Keratinocyte (primary cell): ENCODE measurements at regions not wholly inside any gene's neighbourhood (a gene's known extent, or its start where the extent isn't known, plus 50 kb on each side); places are given as distances from the start of the nearest gene placed in this dataset.

Experiments used
- DNase-seq: peaks from one replicate; pipeline ENCODE4 v3.0.0-alpha.2; 2011; ENCODE audit warnings: low read depth, missing footprints, low spot score
- FAIRE-seq: peaks from 2 replicates; lab custom pipeline; 2011; peaks lifted over from hg19 to GRCh38; lab: Jason Lieb, UNC
- H2AFZ ChIP-seq: 2 replicates; pipeline ENCODE4 v1.6.0; 2012; ENCODE audit warnings: low read length, control low read depth, inconsistent platforms; ENCODE audit not compliant: control insufficient read depth
- H3K27ac ChIP-seq: 2 replicates; pipeline ENCODE4 v1.5.1; 2011; ENCODE audit warnings: low read length; ENCODE audit not compliant: control insufficient read depth, insufficient read depth
- H3K27me3 ChIP-seq: 3 replicates; pipeline ENCODE4 v1.6.0; 2011; ENCODE audit warnings: low read length; ENCODE audit not compliant: control insufficient read depth, insufficient read depth; ENCODE audit errors: extremely low read depth
- H3K36me3 ChIP-seq, 2 experiments: 2 replicates in 1 of 2; 3 replicates in 1 of 2; pipeline ENCODE4 v1.5.1; 2011; ENCODE audit warnings: low read length in 2 of 2, mild to moderate bottlenecking in 1 of 2; ENCODE audit not compliant: control insufficient read depth in 2 of 2, insufficient read depth in 2 of 2; ENCODE audit errors: extremely low read depth in 1 of 2
- H3K4me1 ChIP-seq: 3 replicates; pipeline ENCODE4 v1.5.1; 2011; ENCODE audit warnings: low read length; ENCODE audit not compliant: control insufficient read depth, insufficient read depth; ENCODE audit errors: extremely low read depth
- H3K4me2 ChIP-seq: 3 replicates; pipeline ENCODE4 v1.6.0; 2011; ENCODE audit warnings: low read depth, low read length; ENCODE audit not compliant: control insufficient read depth, insufficient read depth; ENCODE audit errors: extremely low read depth
- H3K4me3 ChIP-seq, 3 experiments: fragments of 200-600 bp in 1 of 3; sonication (generic) in 1 of 3; 2 replicates in 2 of 3; 3 replicates in 1 of 3; pipeline ENCODE4 v1.5.1; 2011 to 2016; ENCODE audit warnings: low read length in 3 of 3, mild to moderate bottlenecking in 3 of 3, control low read depth in 2 of 3, inconsistent platforms in 1 of 3, low read depth in 1 of 3, mixed read lengths in 1 of 3, mixed run types in 1 of 3, moderate library complexity in 1 of 3; ENCODE audit not compliant: control insufficient read depth in 2 of 3, insufficient read depth in 2 of 3; ENCODE audit errors: extremely low read depth in 1 of 3
- H3K79me2 ChIP-seq: 2 replicates; pipeline ENCODE4 v1.6.0; 2012; ENCODE audit warnings: low read length; ENCODE audit not compliant: control insufficient read depth, insufficient read depth
- H3K9ac ChIP-seq: 3 replicates; pipeline ENCODE4 v1.6.0; 2011; ENCODE audit warnings: low read length; ENCODE audit not compliant: control insufficient read depth, insufficient read depth; ENCODE audit errors: extremely low read depth
- H3K9me1 ChIP-seq: 3 replicates; pipeline ENCODE4 v1.6.0; 2011; ENCODE audit warnings: low read length; ENCODE audit not compliant: control insufficient read depth, insufficient read depth; ENCODE audit errors: extremely low read depth
- H3K9me3 ChIP-seq: 2 replicates; pipeline ENCODE4 v1.5.1; 2012; ENCODE audit warnings: low read depth, low read length; ENCODE audit not compliant: control insufficient read depth
- H4K20me1 ChIP-seq: 3 replicates; pipeline ENCODE4 v1.6.0; 2011; ENCODE audit warnings: low read length; ENCODE audit not compliant: control insufficient read depth, insufficient read depth; ENCODE audit errors: extremely low read depth
- EZH2 ChIP-seq: IDR thresholded peaks from one replicate; pipeline ENCODE4 v1.6.1; 2012; ENCODE audit warnings: inconsistent platforms, mild to moderate bottlenecking, low read length, moderate library complexity
- dilution Hi-C: fragments of 300-500 bp; cut with MboI; formaldehyde crosslinking; loops from one replicate; pipeline ENCODE4 v1.7.0; 2020; ENCODE audit warnings: low sequenced_read_pairs; ENCODE audit not compliant: extremely low pct_ligation_motif_present
- TF ChIP-seq, protein P1 (sequence below), 3 experiments: IDR thresholded peaks in 1 of 3; conservative IDR thresholded peaks in 1 of 3; optimal IDR thresholded peaks in 1 of 3; 2 replicates in 2 of 3; 3 replicates in 1 of 3; pipeline versions ENCODE3 to v1.5.1; 2011; ENCODE audit warnings: low read length in 3 of 3, mild to moderate bottlenecking in 3 of 3, moderate library complexity in 2 of 3, control low read depth in 1 of 3, inconsistent platforms in 1 of 3; ENCODE audit not compliant: insufficient read depth in 2 of 3; ENCODE audit errors: extremely low read depth in 1 of 3

GRCh38 chr2:2838548-2838845 is 507.4 kb upstream of the MYT1L start:
- no peaks in the 10 kb centered on the region for H3K9me3 ChIP-seq
- dilution Hi-C loops, result no loop called here

GRCh38 chr2:2837746-2838547 is 506.9 kb upstream of the MYT1L start:
- no peaks in the 10 kb centered on the region for H4K20me1 ChIP-seq
- no peak overlapping the region for H3K4me2 ChIP-seq
- no peak overlapping the region for H2AFZ ChIP-seq
- dilution Hi-C loops, result no loop called here
- no peaks in the 10 kb centered on the region for H3K4me1 ChIP-seq
- H3K27me3 ChIP-seq, result no peaks in the 10 kb centered on the region
- no peak for DNase-seq
- H3K9me3 ChIP-seq, result no peaks in the 10 kb centered on the region
- no peak for FAIRE-seq
- H3K36me3 ChIP-seq, result no peaks in the 10 kb centered on the region
- TF ChIP-seq, protein P1, sequence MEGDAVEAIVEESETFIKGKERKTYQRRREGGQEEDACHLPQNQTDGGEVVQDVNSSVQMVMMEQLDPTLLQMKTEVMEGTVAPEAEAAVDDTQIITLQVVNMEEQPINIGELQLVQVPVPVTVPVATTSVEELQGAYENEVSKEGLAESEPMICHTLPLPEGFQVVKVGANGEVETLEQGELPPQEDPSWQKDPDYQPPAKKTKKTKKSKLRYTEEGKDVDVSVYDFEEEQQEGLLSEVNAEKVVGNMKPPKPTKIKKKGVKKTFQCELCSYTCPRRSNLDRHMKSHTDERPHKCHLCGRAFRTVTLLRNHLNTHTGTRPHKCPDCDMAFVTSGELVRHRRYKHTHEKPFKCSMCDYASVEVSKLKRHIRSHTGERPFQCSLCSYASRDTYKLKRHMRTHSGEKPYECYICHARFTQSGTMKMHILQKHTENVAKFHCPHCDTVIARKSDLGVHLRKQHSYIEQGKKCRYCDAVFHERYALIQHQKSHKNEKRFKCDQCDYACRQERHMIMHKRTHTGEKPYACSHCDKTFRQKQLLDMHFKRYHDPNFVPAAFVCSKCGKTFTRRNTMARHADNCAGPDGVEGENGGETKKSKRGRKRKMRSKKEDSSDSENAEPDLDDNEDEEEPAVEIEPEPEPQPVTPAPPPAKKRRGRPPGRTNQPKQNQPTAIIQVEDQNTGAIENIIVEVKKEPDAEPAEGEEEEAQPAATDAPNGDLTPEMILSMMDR (optimal IDR thresholded peaks at IDR 0.05 in 1 of 3, IDR thresholded peaks at IDR 0.05 in 1 of 3, conservative IDR thresholded peaks at IDR 0.05 in 1 of 3; ENCODE audit: extremely low read depth in 1 of 3, insufficient read depth in 2 of 3, low read length in 3 of 3), result no peak
- no peak for TF ChIP-seq EZH2
- H3K4me3 ChIP-seq, result no peak overlapping the region
- no peaks in the 10 kb centered on the region for H3K9me1 ChIP-seq
- no peak overlapping the region for H3K27ac ChIP-seq
- H3K79me2 ChIP-seq, result no peaks in the 10 kb centered on the region
- no peak overlapping the region for H3K9ac ChIP-seq

More at GRCh38 chr2:2838548-2838845, 507.4 kb upstream of the MYT1L start:
- Histone ChIP-seq H3K36me3 (no peaks in the 10 kb centered on the region), H3K27me3 (no peaks in the 10 kb centered on the region), H3K4me2 (no peak overlapping the region), H4K20me1 (no peaks in the 10 kb centered on the region), H3K27ac (no peak overlapping the region), H3K79me2 (no peaks in the 10 kb centered on the region), H3K4me1 (no peaks in the 10 kb centered on the region), H3K9ac (no peak overlapping the region), H3K9me1 (no peaks in the 10 kb centered on the region), H3K4me3 (no peak overlapping the region), H2AFZ (no peak overlapping the region)
- TF ChIP-seq EZH2, result no peak
- TF ChIP-seq, protein P1 (optimal IDR thresholded peaks at IDR 0.05 in 1 of 3, IDR thresholded peaks at IDR 0.05 in 1 of 3, conservative IDR thresholded peaks at IDR 0.05 in 1 of 3; ENCODE audit: extremely low read depth in 1 of 3, insufficient read depth in 2 of 3, low read length in 3 of 3), result no peak
- FAIRE-seq, result no peak
- DNase-seq, result no peak
